ENCODE measurements at regions not wholly inside any gene's neighbourhood (a gene's known extent, or its start where the extent isn't known, plus 50 kb on each side); places are given as distances from the start of the nearest gene placed in this dataset.

GRCh38 chr13:74444864-74445479 lies 310.8 kb upstream of the KLF12 start:
- no peak for DNase-seq
- TF ChIP-seq EP300 (IDR thresholded peaks at IDR 0.05) (no peak), CTCF (IDR thresholded peaks at IDR 0.05) (no peak), POLR2A (IDR thresholded peaks at IDR 0.05) (no peak)
- no peaks in the 10 kb centered on the region for H3K36me3 ChIP-seq
- H3K27me3 ChIP-seq, result no peaks in the 10 kb centered on the region
- H3K4me1 ChIP-seq (ENCODE audit: insufficient read depth), result no peaks in the 10 kb centered on the region
- H3K4me3 ChIP-seq, result no peak overlapping the region
- WGBS, 3 donors, result 92 to 94% (median 94%) methylated on average over 1 of the region's 1 CpG
- H3K27ac ChIP-seq, result no peak overlapping the region
- intact Hi-C loops (cut with DNase I), result no loop called here
- no peaks in the 10 kb centered on the region for H3K9me3 ChIP-seq

DNA sequence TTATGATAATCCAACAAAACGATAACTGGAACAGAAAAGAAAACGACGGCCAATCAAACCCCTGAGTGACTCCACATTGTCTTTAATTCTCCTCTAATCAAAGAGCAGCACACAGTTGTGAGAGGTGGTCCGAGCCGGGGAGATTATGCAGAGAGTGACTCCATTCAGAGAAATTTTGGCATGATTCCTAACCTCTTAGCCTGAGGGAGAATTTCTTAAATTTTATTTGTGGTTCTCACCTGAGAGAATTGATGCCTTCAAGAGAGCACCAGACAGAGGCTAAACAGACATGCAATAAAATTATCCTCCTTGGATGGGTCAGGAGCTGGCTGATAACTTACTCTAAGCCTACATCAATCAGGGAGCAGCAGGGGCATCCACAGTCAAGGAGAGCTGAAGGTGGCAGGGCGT lies 310.0 kb upstream of the KLF12 start:
- WGBS, 3 donors, result 28 to 39% (median 30%) methylated on average over 6 of the region's 6 CpGs
- H3K4me3 ChIP-seq, result no peak overlapping the region
- intact Hi-C loops (cut with DNase I), result no loop called here
- H3K27me3 ChIP-seq, result no peaks in the 10 kb centered on the region
- no peaks in the 10 kb centered on the region for H3K9me3 ChIP-seq
- H3K4me1 ChIP-seq (ENCODE audit: insufficient read depth), result no peaks in the 10 kb centered on the region
- TF ChIP-seq EP300 (IDR thresholded peaks at IDR 0.05) (no peak), POLR2A (IDR thresholded peaks at IDR 0.05) (no peak), CTCF (IDR thresholded peaks at IDR 0.05) (no peak)
- no peaks in the 10 kb centered on the region for H3K36me3 ChIP-seq
- DNase-seq, result no peak
- no peak overlapping the region for H3K27ac ChIP-seq

DNA sequence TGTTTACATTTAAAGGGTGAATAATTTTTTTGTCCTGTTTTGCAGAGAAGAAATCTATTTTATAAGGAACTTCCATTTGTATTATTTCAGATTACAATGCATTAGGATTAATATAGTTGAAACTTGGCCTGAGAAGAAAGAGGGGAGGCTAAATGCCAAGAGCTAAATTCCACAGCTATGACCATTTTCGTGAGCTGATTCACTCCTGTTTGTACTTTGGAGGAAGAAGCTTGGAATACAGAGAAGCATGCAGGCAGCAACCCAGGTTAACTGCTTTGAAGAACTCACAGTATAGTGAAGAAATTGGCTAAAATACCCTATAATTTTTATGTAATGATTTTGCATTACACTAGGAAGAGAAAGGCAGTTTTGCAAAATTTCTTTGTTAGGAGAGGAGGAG lies 309.4 kb upstream of the KLF12 start:
- WGBS, 3 donors, result 0 to 1% (median 0%) methylated on average over 1 of the region's 1 CpG
- H3K4me1 ChIP-seq (ENCODE audit: insufficient read depth), result no peaks in the 10 kb centered on the region
- intact Hi-C loops (cut with DNase I), result no loop called here
- TF ChIP-seq POLR2A (IDR thresholded peaks at IDR 0.05) (no peak), EP300 (IDR thresholded peaks at IDR 0.05) (no peak), CTCF (IDR thresholded peaks at IDR 0.05) (no peak)
- H3K4me3 ChIP-seq, result no peak overlapping the region
- no peaks in the 10 kb centered on the region for H3K9me3 ChIP-seq
- no peaks in the 10 kb centered on the region for H3K36me3 ChIP-seq
- H3K27me3 ChIP-seq, result no peaks in the 10 kb centered on the region
- H3K27ac ChIP-seq, result no peak overlapping the region
- DNase-seq, result no peak

- no peaks in the 10 kb centered on the region for H3K27me3 ChIP-seq
- no peak overlapping the region for H3K27ac ChIP-seq
- 37 to 55% (median 52%) methylated on average over 5 of the region's 5 CpGs for WGBS, 3 donors
- intact Hi-C loops (cut with DNase I), result no loop called here
- TF ChIP-seq EP300 (IDR thresholded peaks at IDR 0.05) (no peak), POLR2A (IDR thresholded peaks at IDR 0.05) (no peak), CTCF (IDR thresholded peaks at IDR 0.05) (no peak)
- no peak for DNase-seq
- no peak overlapping the region for H3K4me3 ChIP-seq
- H3K9me3 ChIP-seq, result no peaks in the 10 kb centered on the region
- H3K4me1 ChIP-seq (ENCODE audit: insufficient read depth), result no peaks in the 10 kb centered on the region
- no peaks in the 10 kb centered on the region for H3K36me3 ChIP-seq
Measured at GRCh38 chr13:74442751-74443150, 308.5 kb upstream of the KLF12 start.

All from ovary (tissue), 7 donors.